ENCODE measurements at regions not wholly inside any gene's neighbourhood (a gene's known extent, or its start where the extent isn't known, plus 50 kb on each side); places are given as distances from the start of the nearest gene placed in this dataset.

DNA sequence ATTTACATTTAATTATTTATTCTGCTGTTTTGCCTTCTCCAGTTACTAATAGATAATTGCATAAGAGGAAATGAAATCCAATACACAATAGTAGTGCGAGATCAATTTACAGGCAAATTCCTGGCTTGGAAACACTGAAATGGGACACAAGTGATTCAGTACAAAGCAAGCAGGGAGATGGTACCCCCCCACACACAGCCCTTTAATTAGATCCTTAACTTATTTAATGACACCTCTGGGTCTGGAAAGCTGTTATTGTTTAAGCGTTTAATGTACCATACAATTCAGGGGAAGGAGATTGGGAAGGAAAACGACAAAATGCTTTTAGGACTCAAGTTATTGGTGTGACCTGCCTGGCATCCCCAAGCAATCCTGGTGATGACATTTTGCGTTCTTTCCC lies 318.2 kb downstream of the NPIPA8 start:
- TF ChIP-seq, protein P1, sequence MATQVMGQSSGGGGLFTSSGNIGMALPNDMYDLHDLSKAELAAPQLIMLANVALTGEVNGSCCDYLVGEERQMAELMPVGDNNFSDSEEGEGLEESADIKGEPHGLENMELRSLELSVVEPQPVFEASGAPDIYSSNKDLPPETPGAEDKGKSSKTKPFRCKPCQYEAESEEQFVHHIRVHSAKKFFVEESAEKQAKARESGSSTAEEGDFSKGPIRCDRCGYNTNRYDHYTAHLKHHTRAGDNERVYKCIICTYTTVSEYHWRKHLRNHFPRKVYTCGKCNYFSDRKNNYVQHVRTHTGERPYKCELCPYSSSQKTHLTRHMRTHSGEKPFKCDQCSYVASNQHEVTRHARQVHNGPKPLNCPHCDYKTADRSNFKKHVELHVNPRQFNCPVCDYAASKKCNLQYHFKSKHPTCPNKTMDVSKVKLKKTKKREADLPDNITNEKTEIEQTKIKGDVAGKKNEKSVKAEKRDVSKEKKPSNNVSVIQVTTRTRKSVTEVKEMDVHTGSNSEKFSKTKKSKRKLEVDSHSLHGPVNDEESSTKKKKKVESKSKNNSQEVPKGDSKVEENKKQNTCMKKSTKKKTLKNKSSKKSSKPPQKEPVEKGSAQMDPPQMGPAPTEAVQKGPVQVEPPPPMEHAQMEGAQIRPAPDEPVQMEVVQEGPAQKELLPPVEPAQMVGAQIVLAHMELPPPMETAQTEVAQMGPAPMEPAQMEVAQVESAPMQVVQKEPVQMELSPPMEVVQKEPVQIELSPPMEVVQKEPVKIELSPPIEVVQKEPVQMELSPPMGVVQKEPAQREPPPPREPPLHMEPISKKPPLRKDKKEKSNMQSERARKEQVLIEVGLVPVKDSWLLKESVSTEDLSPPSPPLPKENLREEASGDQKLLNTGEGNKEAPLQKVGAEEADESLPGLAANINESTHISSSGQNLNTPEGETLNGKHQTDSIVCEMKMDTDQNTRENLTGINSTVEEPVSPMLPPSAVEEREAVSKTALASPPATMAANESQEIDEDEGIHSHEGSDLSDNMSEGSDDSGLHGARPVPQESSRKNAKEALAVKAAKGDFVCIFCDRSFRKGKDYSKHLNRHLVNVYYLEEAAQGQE (IDR thresholded peaks at IDR 0.05; ENCODE audit: low read depth) = no peak

- TF ChIP-seq MAX (IDR thresholded peaks at IDR 0.05) = no peak
- TF ChIP-seq CREB1 (IDR thresholded peaks at IDR 0.05; ENCODE audit: low read depth) = no peak
- no peak for TF ChIP-seq TCF12 (IDR thresholded peaks at IDR 0.05; ENCODE audit: low read depth)
- TF ChIP-seq CEBPB (IDR thresholded peaks at IDR 0.05) = no peak
- no peak for TF ChIP-seq FOXM1 (IDR thresholded peaks at IDR 0.05; ENCODE audit: borderline replicate concordance, low read depth)
- no peak for TF ChIP-seq USF1 (IDR thresholded peaks at IDR 0.05)
- no peak for TF ChIP-seq EGR1 (IDR thresholded peaks at IDR 0.05)
- no peak for TF ChIP-seq TEAD4 (IDR thresholded peaks at IDR 0.05)
- no peak for TF ChIP-seq RAD21 (IDR thresholded peaks at IDR 0.05; ENCODE audit: low read depth)
- TF ChIP-seq NFIC (IDR thresholded peaks at IDR 0.05) = no peak
Measured at GRCh38 chr16:18013863-18014262, 322.7 kb downstream of the NPIPA8 start.

GRCh38 chr16:18008356-18008755 lies 328.2 kb downstream of the NPIPA8 start:
- TF ChIP-seq USF1 (IDR thresholded peaks at IDR 0.05) (no peak), CEBPB (IDR thresholded peaks at IDR 0.05) (no peak), NFIC (IDR thresholded peaks at IDR 0.05) (no peak), TAF1 (IDR thresholded peaks at IDR 0.05; ENCODE audit: low read depth) (no peak), CREB1 (IDR thresholded peaks at IDR 0.05; ENCODE audit: low read depth) (no peak), TCF12 (IDR thresholded peaks at IDR 0.05; ENCODE audit: low read depth) (no peak), FOXM1 (IDR thresholded peaks at IDR 0.05; ENCODE audit: borderline replicate concordance, low read depth) (no peak), RAD21 (IDR thresholded peaks at IDR 0.05; ENCODE audit: low read depth) (no peak), YY1 (IDR thresholded peaks at IDR 0.05; ENCODE audit: low read depth) (no peak), EP300 (IDR thresholded peaks at IDR 0.05; ENCODE audit: borderline replicate concordance) (no peak), EGR1 (IDR thresholded peaks at IDR 0.05) (no peak), TEAD4 (IDR thresholded peaks at IDR 0.05) (no peak), ZBTB7A (IDR thresholded peaks at IDR 0.05; ENCODE audit: low read depth) (no peak)
- TF ChIP-seq, protein P1 (IDR thresholded peaks at IDR 0.05; ENCODE audit: low read depth) = no peak

DNA sequence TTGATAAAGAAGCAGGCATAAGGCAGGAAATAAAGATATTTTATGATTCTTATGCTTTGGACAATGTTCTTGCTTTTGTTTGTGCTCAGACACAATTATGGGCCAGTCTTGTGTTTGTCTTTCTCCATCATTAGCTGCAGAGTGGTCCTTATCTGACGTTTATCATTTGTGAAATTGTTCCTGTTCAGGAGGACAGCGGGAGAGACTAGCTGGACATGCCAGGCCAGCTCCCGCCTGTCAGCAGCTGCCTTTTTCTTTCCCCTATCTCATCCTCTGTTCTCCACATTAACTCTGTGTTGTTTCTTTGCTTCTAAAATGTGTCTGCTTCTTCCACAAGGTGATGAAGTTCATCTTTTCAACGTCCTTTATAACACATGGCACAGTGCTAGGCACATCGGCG lies 333.5 kb downstream of the NPIPA8 start:
- TF ChIP-seq YY1 (IDR thresholded peaks at IDR 0.05; ENCODE audit: low read depth) (no peak), TCF12 (IDR thresholded peaks at IDR 0.05; ENCODE audit: low read depth) (no peak), TAF1 (IDR thresholded peaks at IDR 0.05; ENCODE audit: low read depth) (no peak), CREB1 (IDR thresholded peaks at IDR 0.05; ENCODE audit: low read depth) (no peak), TEAD4 (IDR thresholded peaks at IDR 0.05) (no peak), EP300 (IDR thresholded peaks at IDR 0.05; ENCODE audit: borderline replicate concordance) (no peak), EGR1 (IDR thresholded peaks at IDR 0.05) (no peak), RAD21 (IDR thresholded peaks at IDR 0.05; ENCODE audit: low read depth) (no peak), CEBPB (IDR thresholded peaks at IDR 0.05) (no peak), NFIC (IDR thresholded peaks at IDR 0.05) (no peak), USF1 (IDR thresholded peaks at IDR 0.05) (no peak), FOXM1 (IDR thresholded peaks at IDR 0.05; ENCODE audit: borderline replicate concordance, low read depth) (no peak), MAX (IDR thresholded peaks at IDR 0.05) (no peak), ZBTB7A (IDR thresholded peaks at IDR 0.05; ENCODE audit: low read depth) (no peak)
- TF ChIP-seq, protein P1 (IDR thresholded peaks at IDR 0.05; ENCODE audit: low read depth) = no peak

All from Ishikawa (cell line).